ENCODE measurements at regions not wholly inside any gene's neighbourhood (a gene's known extent, or its start where the extent isn't known, plus 50 kb on each side); places are given as distances from the start of the nearest gene placed in this dataset.

DNA sequence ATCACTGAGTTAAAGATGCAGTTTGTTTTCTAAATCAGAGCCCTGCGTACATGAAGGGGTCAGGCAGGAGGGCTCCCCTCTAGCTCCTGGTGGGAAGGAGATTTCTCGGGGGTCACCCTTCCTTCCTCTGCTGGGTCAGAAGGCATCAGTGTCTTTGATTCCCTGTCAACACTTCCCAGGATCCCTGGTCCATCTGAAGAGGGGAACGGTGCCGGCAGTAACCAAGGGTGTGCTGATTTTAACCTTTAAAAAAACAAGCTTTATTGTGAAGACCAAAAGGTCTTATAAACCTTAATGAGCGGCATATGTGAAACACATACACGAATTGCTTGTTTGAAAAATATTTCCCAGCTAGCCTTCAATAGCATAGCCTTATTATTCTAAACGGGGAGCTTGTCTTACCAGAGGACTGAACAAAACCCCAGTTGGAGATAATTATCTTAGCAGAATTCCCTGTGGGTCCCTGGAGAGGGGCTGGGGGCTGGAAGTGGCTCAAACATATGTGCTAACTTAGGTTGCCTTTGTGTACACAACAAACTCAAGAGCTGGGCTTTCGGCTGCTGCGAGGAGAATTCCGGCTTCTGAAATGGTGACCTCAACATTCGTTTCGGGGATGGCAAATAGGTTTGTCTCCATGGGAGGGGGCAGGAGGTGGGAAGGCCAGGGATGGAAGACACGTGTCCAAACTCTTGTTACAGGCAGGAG lies 114.9 kb upstream of the MYCN start:
- WGBS, result 76% methylated on average over 13 of the region's 13 CpGs
- Histone ChIP-seq H3K9me3 (ENCODE audit: insufficient read depth, low read depth, low read length) (no peaks in the 10 kb centered on the region), H3K27ac (ENCODE audit: low read depth, low read length) (no peak overlapping the region), H3K36me3 (ENCODE audit: insufficient read depth, low read length) (no peaks in the 10 kb centered on the region), H3K4me1 (ENCODE audit: insufficient read depth, low read length) (peaks cover 13% of the 10 kb centered on the region; the same call in 1 of the 2 replicates), H3K4me3 (ENCODE audit: low read length) (no peak overlapping the region), H3K9ac (ENCODE audit: low read depth, low read length) (no peak overlapping the region; the same call in 1 of the 2 replicates), H3K27me3 (ENCODE audit: insufficient read depth, low read length) (no peaks in the 10 kb centered on the region)

DNA sequence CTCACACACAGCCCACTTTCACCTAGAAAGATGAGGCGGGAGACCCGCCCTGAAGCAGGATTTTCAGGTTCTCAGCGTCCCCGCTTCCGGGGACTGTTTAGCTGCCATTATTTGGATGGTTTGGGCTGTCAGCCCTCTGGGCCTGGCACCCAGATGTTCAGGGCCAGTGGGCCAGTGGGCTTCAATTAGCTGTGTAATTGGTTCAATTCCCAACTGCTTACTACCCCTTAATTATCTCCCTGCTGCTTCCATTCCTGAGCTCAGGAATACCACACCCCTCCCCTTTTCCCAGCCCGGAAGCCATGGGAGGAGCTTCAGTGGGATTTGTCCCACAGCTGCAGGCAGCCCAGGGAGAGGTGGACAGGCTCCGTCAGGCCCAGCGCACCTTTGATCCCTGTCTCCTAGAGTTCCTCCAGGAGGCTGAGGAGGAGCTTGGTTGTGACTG lies 114.1 kb upstream of the MYCN start:
- 60% methylated on average over 8 of the region's 8 CpGs for WGBS
- Histone ChIP-seq H3K4me1 (ENCODE audit: insufficient read depth, low read length) (peaks cover 13% of the 10 kb centered on the region; the same call in 1 of the 2 replicates), H3K27me3 (ENCODE audit: insufficient read depth, low read length) (no peaks in the 10 kb centered on the region), H3K9ac (ENCODE audit: low read depth, low read length) (no peak overlapping the region), H3K27ac (ENCODE audit: low read depth, low read length) (no peak overlapping the region), H3K36me3 (ENCODE audit: insufficient read depth, low read length) (no peaks in the 10 kb centered on the region), H3K4me3 (ENCODE audit: low read length) (no peak overlapping the region), H3K9me3 (ENCODE audit: insufficient read depth, low read depth, low read length) (no peaks in the 10 kb centered on the region)

DNA sequence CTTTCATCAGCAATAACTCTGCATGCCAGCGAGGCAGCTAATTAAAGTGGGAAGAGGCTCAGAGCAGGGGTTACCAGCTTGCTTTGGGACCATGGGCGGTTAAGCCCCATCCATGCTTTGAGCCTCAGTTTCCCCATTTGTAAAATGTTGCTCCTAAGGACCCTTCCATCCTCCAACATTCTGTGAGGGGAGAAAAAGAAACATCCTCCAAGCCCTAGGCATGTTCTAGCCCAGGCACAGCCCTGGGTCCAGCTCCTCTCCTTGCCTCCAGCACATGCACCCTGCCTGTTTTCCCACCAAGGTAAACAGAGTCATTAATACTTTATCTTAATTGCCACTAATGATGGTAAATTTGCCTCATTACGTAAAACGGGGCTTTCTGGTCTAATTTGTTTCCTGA lies 113.3 kb upstream of the MYCN start:
- WGBS, result 91% methylated on average over 4 of the region's 4 CpGs
- no peaks in the 10 kb centered on the region for H3K36me3 ChIP-seq (ENCODE audit: insufficient read depth, low read length)

DNA sequence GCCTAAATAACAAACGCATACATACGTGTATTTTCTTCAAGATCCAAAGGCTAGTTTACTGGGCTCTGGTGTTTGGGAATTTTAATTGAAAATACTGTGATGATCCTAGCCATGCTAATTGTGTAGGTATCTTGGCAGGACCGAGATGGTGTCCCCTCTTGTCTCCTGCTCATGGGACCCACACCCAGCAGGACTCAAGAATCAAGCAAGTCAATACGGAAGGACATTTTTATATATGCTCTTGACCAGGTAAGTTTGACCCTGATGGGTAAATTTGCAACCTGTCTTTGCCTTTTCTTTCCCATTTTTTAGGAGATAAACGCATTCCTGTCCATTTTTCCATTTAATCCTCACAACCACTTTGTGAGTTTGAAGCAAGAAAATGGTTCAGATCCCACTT lies 111.8 kb upstream of the MYCN start:
- peaks cover 13% of the 10 kb centered on the region; the same call in 1 of the 2 replicates for H3K4me1 ChIP-seq (ENCODE audit: insufficient read depth, low read length)
- 95% methylated on average over 5 of the region's 5 CpGs for WGBS
- H3K9me3 ChIP-seq (ENCODE audit: insufficient read depth, low read depth, low read length), result no peaks in the 10 kb centered on the region
- no peak overlapping the region for H3K4me3 ChIP-seq (ENCODE audit: low read length)
- no peaks in the 10 kb centered on the region for H3K27me3 ChIP-seq (ENCODE audit: insufficient read depth, low read length)
- no peak overlapping the region for H3K27ac ChIP-seq (ENCODE audit: low read depth, low read length)
- H3K9ac ChIP-seq (ENCODE audit: low read depth, low read length), result no peak overlapping the region
- H3K36me3 ChIP-seq (ENCODE audit: insufficient read depth, low read length), result no peaks in the 10 kb centered on the region

More for the DNA sequence above, 113.3 kb upstream of the MYCN start:
- H3K27ac ChIP-seq (ENCODE audit: low read depth, low read length), result no peak overlapping the region
- no peak overlapping the region for H3K9ac ChIP-seq (ENCODE audit: low read depth, low read length)
- H3K4me1 ChIP-seq (ENCODE audit: insufficient read depth, low read length), result peaks cover 13% of the 10 kb centered on the region; the same call in 1 of the 2 replicates
- no peaks in the 10 kb centered on the region for H3K27me3 ChIP-seq (ENCODE audit: insufficient read depth, low read length)
- H3K4me3 ChIP-seq (ENCODE audit: low read length), result no peak overlapping the region
- no peaks in the 10 kb centered on the region for H3K9me3 ChIP-seq (ENCODE audit: insufficient read depth, low read depth, low read length)

DNA sequence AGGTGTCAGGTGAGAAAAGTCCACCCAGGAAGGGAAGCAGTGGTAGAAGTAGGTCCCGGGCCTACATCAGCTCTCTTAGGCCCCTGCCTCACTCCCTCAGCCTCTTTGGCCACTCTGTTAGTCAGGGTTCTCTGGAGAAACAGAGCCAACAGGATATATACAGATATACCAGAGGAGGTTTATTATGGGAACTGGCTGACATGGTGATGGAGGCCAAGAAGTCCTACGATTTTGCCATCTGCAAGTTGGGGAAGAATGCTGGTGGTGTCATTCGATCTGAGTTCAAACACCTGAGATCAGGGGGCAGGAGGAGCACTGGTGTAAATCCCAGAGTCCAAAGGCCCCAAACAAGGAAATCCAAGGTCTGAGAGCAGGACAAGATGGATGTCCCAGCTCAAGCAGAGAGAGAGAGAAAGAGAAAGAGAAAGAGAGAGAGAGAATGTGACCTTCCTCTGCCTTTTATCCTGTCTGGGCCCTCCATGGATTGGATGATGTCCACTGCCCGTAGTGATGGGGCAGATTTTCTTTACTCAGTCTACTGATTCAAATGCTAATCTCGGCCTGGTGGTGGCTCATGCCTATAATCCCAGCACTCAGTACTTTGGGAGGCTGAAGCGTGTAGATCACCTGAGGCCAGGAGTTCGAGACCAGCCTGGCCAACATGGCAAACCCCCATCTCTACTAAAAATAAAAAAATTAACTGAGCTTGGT lies 111.1 kb upstream of the MYCN start:
- H3K27me3 ChIP-seq (ENCODE audit: insufficient read depth, low read length), result no peaks in the 10 kb centered on the region
- 95% methylated on average over 7 of the region's 7 CpGs for WGBS
- H3K4me3 ChIP-seq (ENCODE audit: low read length), result no peak overlapping the region
- H3K36me3 ChIP-seq (ENCODE audit: insufficient read depth, low read length), result no peaks in the 10 kb centered on the region
- peaks cover 13% of the 10 kb centered on the region; the same call in 1 of the 2 replicates for H3K4me1 ChIP-seq (ENCODE audit: insufficient read depth, low read length)
- H3K9me3 ChIP-seq (ENCODE audit: insufficient read depth, low read depth, low read length), result no peaks in the 10 kb centered on the region
- H3K9ac ChIP-seq (ENCODE audit: low read depth, low read length), result no peak overlapping the region
- no peak overlapping the region for H3K27ac ChIP-seq (ENCODE audit: low read depth, low read length)

DNA sequence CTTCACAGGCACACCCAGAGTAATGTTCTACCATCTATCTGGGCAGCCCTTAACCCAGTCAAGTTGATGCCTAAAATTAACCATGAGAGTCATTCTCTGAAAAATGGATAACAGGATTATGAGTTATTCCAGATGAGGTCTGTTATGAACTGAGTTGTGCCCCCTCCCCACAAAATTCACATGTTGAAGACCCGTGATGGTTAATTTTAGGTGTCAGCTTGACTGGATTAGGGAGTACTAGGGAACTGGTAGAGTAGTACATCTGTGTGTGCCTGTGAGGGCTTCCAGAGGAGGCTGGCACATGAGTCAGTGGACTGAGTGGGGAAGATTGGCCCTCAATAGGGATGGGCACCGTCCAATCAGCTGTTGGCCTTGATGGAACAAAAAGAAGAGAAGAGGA lies 110.4 kb upstream of the MYCN start:
- Histone ChIP-seq H3K27me3 (ENCODE audit: insufficient read depth, low read length) (no peaks in the 10 kb centered on the region), H3K9ac (ENCODE audit: low read depth, low read length) (no peak overlapping the region), H3K4me1 (ENCODE audit: insufficient read depth, low read length) (peaks cover 13% of the 10 kb centered on the region; the same call in 1 of the 2 replicates), H3K36me3 (ENCODE audit: insufficient read depth, low read length) (no peaks in the 10 kb centered on the region), H3K9me3 (ENCODE audit: insufficient read depth, low read depth, low read length) (no peaks in the 10 kb centered on the region), H3K27ac (ENCODE audit: low read depth, low read length) (no peak overlapping the region), H3K4me3 (ENCODE audit: low read length) (no peak overlapping the region)
- WGBS, result 89% methylated on average over 2 of the region's 2 CpGs

DNA sequence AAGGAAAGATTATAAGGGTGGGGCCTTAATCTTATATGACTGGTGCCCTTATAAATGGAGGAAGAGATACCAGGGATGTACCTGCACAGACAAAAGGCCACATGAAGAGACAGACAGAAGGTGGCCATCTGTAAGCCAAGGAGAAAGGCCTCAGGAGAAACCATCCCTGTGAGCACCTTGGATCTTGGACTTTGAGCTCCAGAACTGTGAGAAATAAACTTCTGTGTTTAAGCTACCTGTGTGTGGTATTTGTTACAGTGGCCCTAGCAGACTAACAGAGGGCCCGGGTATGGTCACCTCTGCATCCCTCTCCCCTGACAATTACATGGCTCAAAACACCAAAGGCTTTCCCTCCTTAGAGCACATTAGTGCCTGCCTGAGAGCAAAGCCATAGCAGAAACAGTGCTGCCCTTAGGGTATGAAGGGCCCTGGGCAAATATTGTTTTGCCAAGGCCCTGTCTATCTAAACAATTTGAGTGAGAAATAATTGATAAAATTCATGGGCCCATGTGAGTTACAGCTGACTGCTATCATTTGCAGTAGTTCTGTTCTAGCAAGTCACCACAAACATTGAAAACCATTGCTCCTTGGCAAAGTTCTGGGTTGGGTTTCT lies 109.3 kb upstream of the MYCN start:
- WGBS, result 82% methylated on average over 1 of the region's 1 CpG
- Histone ChIP-seq H3K4me1 (ENCODE audit: insufficient read depth, low read length) (peaks cover 2% of the 10 kb centered on the region; the same call in 1 of the 2 replicates), H3K36me3 (ENCODE audit: insufficient read depth, low read length) (no peaks in the 10 kb centered on the region), H3K27me3 (ENCODE audit: insufficient read depth, low read length) (no peaks in the 10 kb centered on the region), H3K27ac (ENCODE audit: low read depth, low read length) (no peak overlapping the region), H3K4me3 (ENCODE audit: low read length) (no peak overlapping the region), H3K9me3 (ENCODE audit: insufficient read depth, low read depth, low read length) (no peaks in the 10 kb centered on the region), H3K9ac (ENCODE audit: low read depth, low read length) (no peak overlapping the region)

DNA sequence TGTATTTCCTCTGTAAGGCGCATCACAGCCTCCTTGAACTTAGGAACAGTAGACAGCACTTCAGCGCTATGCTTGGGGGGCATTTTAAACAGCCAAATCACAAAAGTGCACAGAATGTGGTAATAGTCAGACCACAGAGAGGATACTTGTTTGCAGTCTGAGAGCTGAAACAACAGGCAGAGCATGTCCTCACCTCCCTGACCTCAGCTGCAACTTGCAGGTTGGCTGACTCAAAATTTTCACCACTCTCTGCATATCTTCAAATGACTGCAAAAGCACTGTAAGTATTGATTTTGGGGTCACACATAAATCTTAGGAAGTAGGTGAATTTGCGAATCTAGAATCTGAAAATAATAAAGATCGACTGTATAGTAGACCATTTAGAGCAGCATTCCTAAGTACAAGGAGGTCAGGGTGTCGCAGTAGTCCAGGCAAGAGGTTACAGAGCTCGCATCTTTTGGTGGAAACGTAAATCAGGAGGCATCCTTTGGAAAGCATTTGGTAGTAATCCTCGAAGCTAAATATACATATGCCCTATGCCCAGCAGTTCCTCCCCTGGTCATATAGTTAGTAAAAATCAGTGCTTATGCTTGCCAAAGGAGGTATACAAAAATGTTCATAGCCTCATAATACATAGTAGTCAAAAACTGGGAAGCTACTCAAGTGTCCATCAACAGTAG lies 108.2 kb upstream of the MYCN start:
- Histone ChIP-seq H3K36me3 (ENCODE audit: insufficient read depth, low read length) (no peaks in the 10 kb centered on the region), H3K9me3 (ENCODE audit: insufficient read depth, low read depth, low read length) (no peaks in the 10 kb centered on the region), H3K27ac (ENCODE audit: low read depth, low read length) (no peak overlapping the region), H3K27me3 (ENCODE audit: insufficient read depth, low read length) (no peaks in the 10 kb centered on the region), H3K9ac (ENCODE audit: low read depth, low read length) (no peak overlapping the region), H3K4me3 (ENCODE audit: low read length) (no peak overlapping the region), H3K4me1 (ENCODE audit: insufficient read depth, low read length) (no peaks in the 10 kb centered on the region)
- 94% methylated on average over 8 of the region's 8 CpGs for WGBS

DNA sequence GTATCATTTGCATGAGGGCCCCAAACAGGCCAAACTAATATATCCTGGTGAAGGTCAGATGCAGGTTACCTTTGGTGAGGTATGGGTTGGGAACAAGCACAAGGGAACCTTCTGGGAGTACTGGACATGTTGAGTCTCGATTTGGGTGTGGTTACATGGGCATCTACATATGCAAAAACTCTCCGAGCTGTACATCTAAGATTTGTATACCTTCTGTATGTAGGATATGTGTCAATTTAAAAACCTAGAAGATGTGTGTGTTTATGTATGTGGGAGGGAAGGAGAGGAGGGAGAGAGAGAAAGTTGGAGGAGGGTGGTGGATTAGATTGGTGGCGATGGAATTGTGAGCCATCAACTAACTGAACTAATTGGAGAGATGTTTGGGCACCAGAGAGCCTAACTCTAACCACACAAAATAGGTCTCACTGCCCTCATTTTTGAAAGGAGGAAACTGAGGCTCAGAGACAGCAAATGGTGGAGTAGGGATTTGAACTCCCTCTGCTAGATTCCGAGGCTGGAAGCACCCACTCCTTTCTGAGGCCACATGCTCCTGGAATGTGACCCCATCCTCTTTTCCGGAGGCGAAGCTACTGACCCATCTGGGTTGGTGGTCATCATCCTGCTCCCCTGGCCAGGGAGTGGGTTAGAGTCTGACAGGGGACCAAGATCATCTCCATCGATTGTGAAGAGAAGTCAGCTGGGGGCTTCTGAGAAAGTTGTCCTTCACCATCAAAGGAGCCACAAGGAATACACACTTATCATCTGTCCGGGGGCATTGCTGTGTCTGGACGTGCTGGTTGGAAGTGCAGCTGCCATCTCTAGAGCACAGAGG lies 107.3 kb upstream of the MYCN start:
- H3K36me3 ChIP-seq (ENCODE audit: insufficient read depth, low read length), result no peaks in the 10 kb centered on the region
- 92% methylated on average over 9 of the region's 9 CpGs for WGBS

DNA sequence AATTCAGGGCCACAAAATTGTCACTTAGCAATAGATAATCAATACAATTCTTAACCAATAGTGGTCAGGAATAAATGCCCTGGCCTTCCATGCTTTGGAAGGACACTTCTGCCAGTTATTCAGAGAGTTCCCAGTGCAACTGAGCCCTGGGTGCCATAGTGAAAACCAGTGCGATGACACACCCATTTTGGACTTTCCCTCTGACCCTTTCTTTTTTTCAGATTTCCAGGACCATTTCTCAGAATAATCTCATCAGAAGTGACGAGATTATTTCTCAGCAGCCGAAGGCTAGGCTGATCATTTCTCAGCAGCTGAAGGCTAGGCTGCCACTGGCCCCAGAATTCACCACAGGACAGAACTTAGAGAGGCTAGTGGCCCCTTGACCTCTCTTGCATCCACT lies 106.6 kb upstream of the MYCN start:
- Histone ChIP-seq H3K4me1 (ENCODE audit: insufficient read depth, low read length) (no peaks in the 10 kb centered on the region), H3K27me3 (ENCODE audit: insufficient read depth, low read length) (no peaks in the 10 kb centered on the region), H3K4me3 (ENCODE audit: low read length) (no peak overlapping the region), H3K9me3 (ENCODE audit: insufficient read depth, low read depth, low read length) (no peaks in the 10 kb centered on the region), H3K9ac (ENCODE audit: low read depth, low read length) (no peak overlapping the region), H3K36me3 (ENCODE audit: insufficient read depth, low read length) (no peaks in the 10 kb centered on the region), H3K27ac (ENCODE audit: low read depth, low read length) (no peak overlapping the region)
- WGBS, result 90% methylated on average over 3 of the region's 3 CpGs

More for the DNA sequence above, 107.3 kb upstream of the MYCN start:
- Histone ChIP-seq H3K4me1 (ENCODE audit: insufficient read depth, low read length) (no peaks in the 10 kb centered on the region), H3K9ac (ENCODE audit: low read depth, low read length) (no peak overlapping the region), H3K27ac (ENCODE audit: low read depth, low read length) (no peak overlapping the region), H3K9me3 (ENCODE audit: insufficient read depth, low read depth, low read length) (no peaks in the 10 kb centered on the region), H3K4me3 (ENCODE audit: low read length) (no peak overlapping the region), H3K27me3 (ENCODE audit: insufficient read depth, low read length) (no peaks in the 10 kb centered on the region)

Measured in HUES64 (cell line).